ENCODE measurements at regions not wholly inside any gene's neighbourhood (a gene's known extent, or its start where the extent isn't known, plus 50 kb on each side); places are given as distances from the start of the nearest gene placed in this dataset.

- ChIA-PET POLR2A (no interaction called here), CTCF (no interaction called here)
- H3K4me3 ChIP-seq (ENCODE audit: control insufficient read depth in 1 of 7, extremely low read depth in 1 of 7, insufficient read depth in 4 of 7, low read depth in 2 of 7, low read length in 6 of 7), result no peak overlapping the region
- DNase-seq, result no peak
- H3K9me3 ChIP-seq (ENCODE audit: control extremely low read depth in 1 of 5, control insufficient read depth in 4 of 5, insufficient read depth in 2 of 5, low read depth in 1 of 5, low read length in 4 of 5), result no peaks in the 10 kb centered on the region
- H3K27me3 ChIP-seq (replicated peaks in 2 of 5; ENCODE audit: control insufficient read depth in 4 of 5, insufficient read depth in 5 of 5, low read length in 4 of 5), result no peaks in the 10 kb centered on the region
- no peaks in the 10 kb centered on the region for H3K36me3 ChIP-seq (ENCODE audit: control insufficient read depth in 4 of 4, insufficient read depth in 4 of 4, low read length in 3 of 4)
- H3K27ac ChIP-seq (ENCODE audit: insufficient read depth in 1 of 2, low read depth in 1 of 2, low read length in 2 of 2, poor library complexity in 1 of 2, severe bottlenecking in 2 of 2), result no peak overlapping the region
- H3K4me1 ChIP-seq (ENCODE audit: control extremely low read depth in 1 of 4, control insufficient read depth in 4 of 4, insufficient read depth in 4 of 4, low read length in 3 of 4), result no peaks in the 10 kb centered on the region
These were observed 434.2 kb upstream of the SMIM31 start for GRCh38 chr4:164319688-164320087.

DNA sequence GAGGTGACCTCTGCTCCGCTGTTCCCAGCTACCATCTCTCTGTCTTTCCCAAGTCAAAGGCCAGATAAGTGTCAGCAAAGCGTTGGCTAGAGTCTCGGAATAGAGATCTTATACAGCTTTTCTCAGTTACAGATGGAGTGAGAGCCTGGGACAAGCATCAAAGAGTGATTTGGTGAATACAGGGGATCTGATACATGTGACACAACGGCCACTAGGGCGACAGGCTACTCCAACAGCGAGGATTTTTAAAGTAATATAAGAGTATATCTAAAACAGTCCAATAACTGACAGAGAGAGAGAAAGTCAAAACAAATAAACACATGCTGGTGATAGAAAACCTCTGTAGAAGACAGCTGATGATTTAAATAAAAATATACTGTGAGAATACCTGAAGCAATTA is 433.1 kb upstream of the SMIM31 start:
- Histone ChIP-seq H3K9me3 (ENCODE audit: control extremely low read depth in 1 of 5, control insufficient read depth in 4 of 5, insufficient read depth in 2 of 5, low read depth in 1 of 5, low read length in 4 of 5) (no peaks in the 10 kb centered on the region), H3K36me3 (ENCODE audit: control insufficient read depth in 4 of 4, insufficient read depth in 4 of 4, low read length in 3 of 4) (no peaks in the 10 kb centered on the region), H3K27me3 (replicated peaks in 2 of 5; ENCODE audit: control insufficient read depth in 4 of 5, insufficient read depth in 5 of 5, low read length in 4 of 5) (no peaks in the 10 kb centered on the region), H3K4me3 (ENCODE audit: control insufficient read depth in 1 of 7, extremely low read depth in 1 of 7, insufficient read depth in 4 of 7, low read depth in 2 of 7, low read length in 6 of 7) (no peak overlapping the region), H3K27ac (ENCODE audit: insufficient read depth in 1 of 2, low read depth in 1 of 2, low read length in 2 of 2, poor library complexity in 1 of 2, severe bottlenecking in 2 of 2) (no peak overlapping the region), H3K4me1 (ENCODE audit: control extremely low read depth in 1 of 4, control insufficient read depth in 4 of 4, insufficient read depth in 4 of 4, low read length in 3 of 4) (no peaks in the 10 kb centered on the region)
- ChIA-PET CTCF (no interaction called here), POLR2A (no interaction called here)
- 81% methylated on average over 3 of the region's 6 CpGs for WGBS (ENCODE audit: insufficient coverage)
- no peak for DNase-seq

GRCh38 chr4:164326056-164326455 is 427.9 kb upstream of the SMIM31 start:
- Histone ChIP-seq H3K4me1 (ENCODE audit: control extremely low read depth in 1 of 4, control insufficient read depth in 4 of 4, insufficient read depth in 4 of 4, low read length in 3 of 4) (no peaks in the 10 kb centered on the region), H3K9me3 (ENCODE audit: control extremely low read depth in 1 of 5, control insufficient read depth in 4 of 5, insufficient read depth in 2 of 5, low read depth in 1 of 5, low read length in 4 of 5) (no peaks in the 10 kb centered on the region), H3K4me3 (ENCODE audit: control insufficient read depth in 1 of 7, extremely low read depth in 1 of 7, insufficient read depth in 4 of 7, low read depth in 2 of 7, low read length in 6 of 7) (no peak overlapping the region), H3K36me3 (ENCODE audit: control insufficient read depth in 4 of 4, insufficient read depth in 4 of 4, low read length in 3 of 4) (no peaks in the 10 kb centered on the region), H3K27ac (ENCODE audit: insufficient read depth in 1 of 2, low read depth in 1 of 2, low read length in 2 of 2, poor library complexity in 1 of 2, severe bottlenecking in 2 of 2) (no peak overlapping the region), H3K27me3 (replicated peaks in 2 of 5; ENCODE audit: control insufficient read depth in 4 of 5, insufficient read depth in 5 of 5, low read length in 4 of 5) (no peaks in the 10 kb centered on the region)
- DNase-seq, result no peak
- POLR2A ChIA-PET, result no interaction called here
- WGBS (ENCODE audit: insufficient coverage), result no CpG with 5 or more reads among the region's 1 CpG
- CTCF ChIA-PET, result no interaction called here

DNA sequence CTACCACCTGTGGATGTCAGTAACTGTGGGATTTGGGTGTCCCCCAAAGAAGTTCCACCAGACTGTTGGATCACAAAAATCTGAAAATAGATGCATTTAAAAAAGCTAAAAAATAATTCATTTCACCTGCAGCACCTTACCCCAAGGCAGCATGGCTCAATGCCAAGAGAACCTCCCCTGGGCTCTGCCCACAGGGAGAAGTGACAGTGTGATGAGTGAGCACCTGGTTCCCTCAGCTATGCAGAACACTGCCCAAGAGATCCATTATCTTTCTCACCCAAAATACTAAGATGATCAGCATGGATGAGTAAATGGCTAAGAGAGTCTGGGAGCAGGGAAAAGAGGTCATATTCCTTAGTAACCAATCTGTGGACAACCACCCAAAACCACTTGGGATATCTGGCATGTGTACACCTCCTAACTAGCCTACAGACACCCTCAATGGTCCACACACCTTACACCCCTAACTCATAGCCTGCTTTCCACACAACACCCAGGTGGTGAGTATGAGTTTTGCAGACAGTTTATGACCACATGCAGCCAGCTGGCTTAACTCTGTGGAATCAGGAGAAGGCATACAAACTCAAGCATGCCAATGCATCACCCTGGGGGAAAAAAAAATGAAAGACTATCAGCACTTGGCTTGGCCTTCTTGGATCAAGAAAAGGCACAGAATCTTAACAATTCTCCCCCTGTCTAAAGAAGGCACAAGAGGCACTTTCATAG is 416.5 kb upstream of the SMIM31 start:
- Histone ChIP-seq H3K27ac (ENCODE audit: insufficient read depth in 1 of 2, low read depth in 1 of 2, low read length in 2 of 2, poor library complexity in 1 of 2, severe bottlenecking in 2 of 2) (no peak overlapping the region), H3K4me1 (ENCODE audit: control extremely low read depth in 1 of 4, control insufficient read depth in 4 of 4, insufficient read depth in 4 of 4, low read length in 3 of 4) (no peaks in the 10 kb centered on the region), H3K27me3 (replicated peaks in 2 of 5; ENCODE audit: control insufficient read depth in 4 of 5, insufficient read depth in 5 of 5, low read length in 4 of 5) (no peaks in the 10 kb centered on the region), H3K4me3 (ENCODE audit: control insufficient read depth in 1 of 7, extremely low read depth in 1 of 7, insufficient read depth in 4 of 7, low read depth in 2 of 7, low read length in 6 of 7) (no peak overlapping the region), H3K36me3 (ENCODE audit: control insufficient read depth in 4 of 4, insufficient read depth in 4 of 4, low read length in 3 of 4) (no peaks in the 10 kb centered on the region), H3K9me3 (ENCODE audit: control extremely low read depth in 1 of 5, control insufficient read depth in 4 of 5, insufficient read depth in 2 of 5, low read depth in 1 of 5, low read length in 4 of 5) (peaks cover 0 to 2% (median 0%) of the 10 kb centered on the region in 5 experiments)
- ChIA-PET CTCF (no interaction called here), POLR2A (no interaction called here)
- no peak for DNase-seq

GRCh38 chr4:164343472-164343976 is 410.4 kb upstream of the SMIM31 start:
- POLR2A ChIA-PET, result no interaction called here

GRCh38 chr4:164345756-164346155 is 408.2 kb upstream of the SMIM31 start:
- no peak for DNase-seq
- CTCF ChIA-PET, result no interaction called here

More at GRCh38 chr4:164343472-164343976, 410.4 kb upstream of the SMIM31 start:
- no peaks in the 10 kb centered on the region for H3K4me1 ChIP-seq (ENCODE audit: control extremely low read depth in 1 of 4, control insufficient read depth in 4 of 4, insufficient read depth in 4 of 4, low read length in 3 of 4)
- 86% methylated on average over 1 of the region's 3 CpGs for WGBS (ENCODE audit: insufficient coverage)
- no peaks in the 10 kb centered on the region for H3K9me3 ChIP-seq (ENCODE audit: control extremely low read depth in 1 of 5, control insufficient read depth in 4 of 5, insufficient read depth in 2 of 5, low read depth in 1 of 5, low read length in 4 of 5)
- H3K27ac ChIP-seq (ENCODE audit: insufficient read depth in 1 of 2, low read depth in 1 of 2, low read length in 2 of 2, poor library complexity in 1 of 2, severe bottlenecking in 2 of 2), result no peak overlapping the region
- H3K36me3 ChIP-seq (ENCODE audit: control insufficient read depth in 4 of 4, insufficient read depth in 4 of 4, low read length in 3 of 4), result no peaks in the 10 kb centered on the region
- no peaks in the 10 kb centered on the region for H3K27me3 ChIP-seq (replicated peaks in 2 of 5; ENCODE audit: control insufficient read depth in 4 of 5, insufficient read depth in 5 of 5, low read length in 4 of 5)
- no peak for DNase-seq
- CTCF ChIA-PET, result no interaction called here
- H3K4me3 ChIP-seq (ENCODE audit: control insufficient read depth in 1 of 7, extremely low read depth in 1 of 7, insufficient read depth in 4 of 7, low read depth in 2 of 7, low read length in 6 of 7), result no peak overlapping the region

GRCh38 chr4:164350061-164350460 is 403.9 kb upstream of the SMIM31 start:
- no peak overlapping the region for H3K4me3 ChIP-seq (ENCODE audit: control insufficient read depth in 1 of 7, extremely low read depth in 1 of 7, insufficient read depth in 4 of 7, low read depth in 2 of 7, low read length in 6 of 7)
- ChIA-PET POLR2A (no interaction called here), CTCF (no interaction called here)
- no peaks in the 10 kb centered on the region for H3K36me3 ChIP-seq (ENCODE audit: control insufficient read depth in 4 of 4, insufficient read depth in 4 of 4, low read length in 3 of 4)
- H3K4me1 ChIP-seq (ENCODE audit: control extremely low read depth in 1 of 4, control insufficient read depth in 4 of 4, insufficient read depth in 4 of 4, low read length in 3 of 4), result no peaks in the 10 kb centered on the region
- DNase-seq, result no peak
- no peaks in the 10 kb centered on the region for H3K27me3 ChIP-seq (replicated peaks in 2 of 5; ENCODE audit: control insufficient read depth in 4 of 5, insufficient read depth in 5 of 5, low read length in 4 of 5)
- H3K9me3 ChIP-seq (ENCODE audit: control extremely low read depth in 1 of 5, control insufficient read depth in 4 of 5, insufficient read depth in 2 of 5, low read depth in 1 of 5, low read length in 4 of 5), result no peaks in the 10 kb centered on the region
- no peak overlapping the region for H3K27ac ChIP-seq (ENCODE audit: insufficient read depth in 1 of 2, low read depth in 1 of 2, low read length in 2 of 2, poor library complexity in 1 of 2, severe bottlenecking in 2 of 2)

More at GRCh38 chr4:164345756-164346155, 408.2 kb upstream of the SMIM31 start:
- Histone ChIP-seq H3K27ac (ENCODE audit: insufficient read depth in 1 of 2, low read depth in 1 of 2, low read length in 2 of 2, poor library complexity in 1 of 2, severe bottlenecking in 2 of 2) (no peak overlapping the region), H3K27me3 (replicated peaks in 2 of 5; ENCODE audit: control insufficient read depth in 4 of 5, insufficient read depth in 5 of 5, low read length in 4 of 5) (no peaks in the 10 kb centered on the region), H3K9me3 (ENCODE audit: control extremely low read depth in 1 of 5, control insufficient read depth in 4 of 5, insufficient read depth in 2 of 5, low read depth in 1 of 5, low read length in 4 of 5) (no peaks in the 10 kb centered on the region), H3K4me3 (ENCODE audit: control insufficient read depth in 1 of 7, extremely low read depth in 1 of 7, insufficient read depth in 4 of 7, low read depth in 2 of 7, low read length in 6 of 7) (no peak overlapping the region), H3K36me3 (ENCODE audit: control insufficient read depth in 4 of 4, insufficient read depth in 4 of 4, low read length in 3 of 4) (no peaks in the 10 kb centered on the region), H3K4me1 (ENCODE audit: control extremely low read depth in 1 of 4, control insufficient read depth in 4 of 4, insufficient read depth in 4 of 4, low read length in 3 of 4) (no peaks in the 10 kb centered on the region)
- POLR2A ChIA-PET, result no interaction called here

Measured in common myeloid progenitor, CD34-positive (primary cell).